ENCODE measurements at regions not wholly inside any gene's neighbourhood (a gene's known extent, or its start where the extent isn't known, plus 50 kb on each side); places are given as distances from the start of the nearest gene placed in this dataset.

GRCh38 chr1:233549404-233549803, 64.5 kb upstream of the KCNK1 start:
- H3K4me1 Mint-ChIP-seq: peaks cover 13% of the 10 kb centered on the region
- no peak for DNase-seq (ENCODE audit: low spot score in 2 of 2, unreplicated experiment in 2 of 2)
- H3K4me3 Mint-ChIP-seq: no peak overlapping the region
- no peak for TF ChIP-seq CTCF (IDR thresholded peaks at IDR 0.05; ENCODE audit: unreplicated experiment)
- no peak overlapping the region for H3K27ac Mint-ChIP-seq
- peaks cover 2% of the 10 kb centered on the region for H3K27me3 Mint-ChIP-seq (ENCODE audit: low read depth)
- no peaks in the 10 kb centered on the region for H3K36me3 Mint-ChIP-seq
- H3K9me3 Mint-ChIP-seq: peaks cover 14% of the 10 kb centered on the region

GRCh38 chr1:233549917-233550316, 64.0 kb upstream of the KCNK1 start:
- Mint-ChIP-seq H3K27ac (no peak overlapping the region), H3K9me3 (peaks cover 14% of the 10 kb centered on the region), H3K4me3 (no peak overlapping the region), H3K4me1 (peaks cover 13% of the 10 kb centered on the region), H3K27me3 (ENCODE audit: low read depth) (no peaks in the 10 kb centered on the region), H3K36me3 (no peaks in the 10 kb centered on the region)
- no peak for TF ChIP-seq CTCF (IDR thresholded peaks at IDR 0.05; ENCODE audit: unreplicated experiment)
- no peak for DNase-seq (ENCODE audit: low spot score in 2 of 2, unreplicated experiment in 2 of 2)

- Mint-ChIP-seq H3K9me3 (no peaks in the 10 kb centered on the region), H3K27me3 (ENCODE audit: low read depth) (peaks cover 12% of the 10 kb centered on the region), H3K36me3 (no peaks in the 10 kb centered on the region), H3K4me1 (peaks cover 3% of the 10 kb centered on the region), H3K4me3 (no peak overlapping the region), H3K27ac (no peak overlapping the region)
- DNase-seq (ENCODE audit: low spot score in 2 of 2, unreplicated experiment in 2 of 2): no peak
- no peak for TF ChIP-seq CTCF (IDR thresholded peaks at IDR 0.05; ENCODE audit: unreplicated experiment)
These were observed 59.9 kb upstream of the KCNK1 start for GRCh38 chr1:233554037-233554436.

- no peak for TF ChIP-seq CTCF (IDR thresholded peaks at IDR 0.05; ENCODE audit: unreplicated experiment)
These were observed 52.0 kb upstream of the KCNK1 start for GRCh38 chr1:233561708-233562426.

More at GRCh38 chr1:233561708-233562426, 52.0 kb upstream of the KCNK1 start:
- no peak for DNase-seq (ENCODE audit: low spot score in 2 of 2, unreplicated experiment in 2 of 2)
- H3K27ac Mint-ChIP-seq: no peak overlapping the region
- no peak overlapping the region for H3K4me3 Mint-ChIP-seq
- H3K27me3 Mint-ChIP-seq (ENCODE audit: low read depth): peaks cover 13% of the 10 kb centered on the region
- peaks cover 49% of the 10 kb centered on the region for H3K9me3 Mint-ChIP-seq
- H3K36me3 Mint-ChIP-seq: no peaks in the 10 kb centered on the region
- H3K4me1 Mint-ChIP-seq: no peaks in the 10 kb centered on the region

All from mesothelial cell of epicardium (in vitro differentiated cells).